GM21737 (cell line): ENCODE measurements at regions not wholly inside any gene's neighbourhood (a gene's known extent, or its start where the extent isn't known, plus 50 kb on each side); places are given as distances from the start of the nearest gene placed in this dataset.

Experiments used
- ATAC-seq: cut with Tn5 transposase; IDR thresholded peaks from one replicate; pipeline ENCODE4 v1.9.1; 2021; ENCODE audit warnings: mild to moderate bottlenecking, moderate library complexity; ENCODE audit not compliant: unreplicated experiment

GRCh38 chr6:145485288-145485687 lies 250.0 kb downstream of the EPM2A start:
- no peak for ATAC-seq

GRCh38 chr6:145486306-145486705 lies 249.0 kb downstream of the EPM2A start:
- ATAC-seq, result no peak

- no peak for ATAC-seq
Observed at GRCh38 chr6:145489583-145489982, 245.7 kb downstream of the EPM2A start.

- ATAC-seq, result no peak
Observed at GRCh38 chr6:145490068-145490467, 245.3 kb downstream of the EPM2A start.

GRCh38 chr6:145491126-145491525 lies 244.2 kb downstream of the EPM2A start:
- no peak for ATAC-seq

- ATAC-seq, result no peak
Observed at GRCh38 chr6:145497006-145497405, 238.3 kb downstream of the EPM2A start.

GRCh38 chr6:145498425-145498824 lies 236.9 kb downstream of the EPM2A start:
- no peak for ATAC-seq

GRCh38 chr6:145502416-145502815 lies 232.9 kb downstream of the EPM2A start:
- ATAC-seq, result no peak

GRCh38 chr6:145506136-145506535 lies 229.2 kb downstream of the EPM2A start:
- no peak for ATAC-seq

GRCh38 chr6:145506565-145506964 lies 228.8 kb downstream of the EPM2A start:
- no peak for ATAC-seq

GRCh38 chr6:145507239-145507638 lies 228.1 kb downstream of the EPM2A start:
- ATAC-seq, result no peak

- ATAC-seq, result no peak
Observed at GRCh38 chr6:145508107-145508506, 227.2 kb downstream of the EPM2A start.

- ATAC-seq, result no peak
Observed at GRCh38 chr6:145517492-145517891, 217.8 kb downstream of the EPM2A start.

- ATAC-seq, result no peak
Observed at GRCh38 chr6:145525038-145525437, 210.3 kb downstream of the EPM2A start.

GRCh38 chr6:145529582-145529981 lies 205.7 kb downstream of the EPM2A start:
- ATAC-seq, result no peak

- ATAC-seq, result no peak
Observed at GRCh38 chr6:145530454-145530853, 204.9 kb downstream of the EPM2A start.

GRCh38 chr6:145531032-145531431 lies 204.3 kb downstream of the EPM2A start:
- no peak for ATAC-seq

- no peak for ATAC-seq
Observed at GRCh38 chr6:145531822-145532221, 203.5 kb downstream of the EPM2A start.

- no peak for ATAC-seq
Observed at GRCh38 chr6:145532361-145532760, 203.0 kb downstream of the EPM2A start.

- ATAC-seq, result no peak
Observed at GRCh38 chr6:145534989-145535388, 200.3 kb downstream of the EPM2A start.

GRCh38 chr6:145538989-145539388 lies 196.3 kb downstream of the EPM2A start:
- no peak for ATAC-seq

GRCh38 chr6:145539831-145540230 lies 195.5 kb downstream of the EPM2A start:
- ATAC-seq, result no peak

GRCh38 chr6:145540741-145541140 lies 194.6 kb downstream of the EPM2A start:
- no peak for ATAC-seq

GRCh38 chr6:145544041-145544440 lies 191.3 kb downstream of the EPM2A start:
- no peak for ATAC-seq
